HCT116 (cell line): ENCODE measurements at regions not wholly inside any gene's neighbourhood (a gene's known extent, or its start where the extent isn't known, plus 50 kb on each side); places are given as distances from the start of the nearest gene placed in this dataset.

Experiments
- EGR1 ChIP-seq: IDR thresholded peaks from 2 replicates; pipeline ENCODE4 v1.6.1; 2012; ENCODE audit warnings: low read depth
- EZH2 ChIP-seq: fragments of 200-600 bp; sonication (generic); IDR thresholded peaks from 2 replicates; pipeline ENCODE4 v1.6.1; 2017; ENCODE audit warnings: antibody characterized with exemption, mixed run types
- POLR2A ChIP-seq: IDR thresholded peaks from 2 replicates; pipeline ENCODE4 v1.7.0; 2011; ENCODE audit warnings: borderline replicate concordance; ENCODE audit not compliant: insufficient read depth, insufficient read length; ENCODE audit errors: extremely low read depth
- POLR2AphosphoS5 ChIP-seq: IDR thresholded peaks from 2 replicates; pipeline ENCODE4 v1.6.1; 2011; ENCODE audit warnings: mild to moderate bottlenecking, low read depth, low read length, moderate library complexity
- REST ChIP-seq: IDR thresholded peaks from 2 replicates; pipeline ENCODE4 v1.6.1; 2012; ENCODE audit warnings: low read depth
- YY1 ChIP-seq: IDR thresholded peaks from 2 replicates; pipeline ENCODE4 v1.6.1; 2011; ENCODE audit warnings: low read length, low read depth, moderate library complexity, mild to moderate bottlenecking; ENCODE audit not compliant: insufficient replicate concordance; ENCODE audit errors: extremely low read depth
- ZNF274 ChIP-seq: fragments of 200-500 bp; sonication (Bioruptor generic); IDR thresholded peaks from 2 replicates; pipeline ENCODE4 v1.6.1; 2014; ENCODE audit warnings: mild to moderate bottlenecking, low read depth, low read length, inconsistent platforms
- TF ChIP-seq, protein P1 (sequence below), 3 experiments: fragments of 200-600 bp in 1 of 3; sonication (generic) in 1 of 3; IDR thresholded peaks in 2 of 3; conservative IDR thresholded peaks in 1 of 3; 2 replicates each; pipeline ENCODE4 v1.5.1; 2012 to 2017; ENCODE audit warnings: low read depth in 2 of 3, low read length in 2 of 3, antibody characterized with exemption in 1 of 3, borderline replicate concordance in 1 of 3, control low read depth in 1 of 3, mild to moderate bottlenecking in 1 of 3, mixed read lengths in 1 of 3, mixed run types in 1 of 3, moderate library complexity in 1 of 3; ENCODE audit not compliant: insufficient read depth in 1 of 3
- TF ChIP-seq, protein P2 (sequence below): IDR thresholded peaks from 2 replicates; pipeline ENCODE4 v1.6.1; 2012

DNA sequence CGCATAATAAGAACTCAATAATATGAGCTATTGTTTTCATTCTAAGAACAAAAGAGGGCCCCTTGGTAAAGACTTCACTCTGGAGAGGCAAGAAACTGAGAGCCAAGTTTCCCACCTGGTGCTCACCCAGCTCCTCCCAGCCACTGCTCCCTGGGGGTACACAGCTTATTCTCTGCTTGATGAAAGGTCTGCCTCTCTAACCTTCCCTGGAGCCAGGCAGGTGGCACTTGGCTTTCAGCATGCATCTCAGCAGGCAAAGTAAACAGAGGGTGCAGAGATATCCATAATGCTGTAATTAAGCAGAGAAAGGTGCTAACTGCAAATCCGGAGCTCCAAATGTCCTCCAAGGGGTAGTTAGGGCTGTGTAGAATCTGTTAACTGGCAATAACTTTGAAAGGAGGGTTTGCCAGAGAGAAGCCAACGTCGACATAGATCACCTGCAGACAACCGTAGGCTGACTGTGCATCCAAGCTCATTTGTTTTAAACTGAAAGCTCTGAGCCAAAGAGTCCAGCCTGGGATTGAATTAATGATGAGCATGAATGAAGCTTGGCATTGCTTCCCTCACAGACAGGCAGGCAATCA is 159.6 kb upstream of the PROK2 start:
- TF ChIP-seq, protein P1, sequence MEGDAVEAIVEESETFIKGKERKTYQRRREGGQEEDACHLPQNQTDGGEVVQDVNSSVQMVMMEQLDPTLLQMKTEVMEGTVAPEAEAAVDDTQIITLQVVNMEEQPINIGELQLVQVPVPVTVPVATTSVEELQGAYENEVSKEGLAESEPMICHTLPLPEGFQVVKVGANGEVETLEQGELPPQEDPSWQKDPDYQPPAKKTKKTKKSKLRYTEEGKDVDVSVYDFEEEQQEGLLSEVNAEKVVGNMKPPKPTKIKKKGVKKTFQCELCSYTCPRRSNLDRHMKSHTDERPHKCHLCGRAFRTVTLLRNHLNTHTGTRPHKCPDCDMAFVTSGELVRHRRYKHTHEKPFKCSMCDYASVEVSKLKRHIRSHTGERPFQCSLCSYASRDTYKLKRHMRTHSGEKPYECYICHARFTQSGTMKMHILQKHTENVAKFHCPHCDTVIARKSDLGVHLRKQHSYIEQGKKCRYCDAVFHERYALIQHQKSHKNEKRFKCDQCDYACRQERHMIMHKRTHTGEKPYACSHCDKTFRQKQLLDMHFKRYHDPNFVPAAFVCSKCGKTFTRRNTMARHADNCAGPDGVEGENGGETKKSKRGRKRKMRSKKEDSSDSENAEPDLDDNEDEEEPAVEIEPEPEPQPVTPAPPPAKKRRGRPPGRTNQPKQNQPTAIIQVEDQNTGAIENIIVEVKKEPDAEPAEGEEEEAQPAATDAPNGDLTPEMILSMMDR (IDR thresholded peaks at IDR 0.05 in 2 of 3, conservative IDR thresholded peaks at IDR 0.05 in 1 of 3; ENCODE audit: borderline replicate concordance in 1 of 3, insufficient read depth in 1 of 3, low read depth in 2 of 3, low read length in 2 of 3), result no peak
- TF ChIP-seq ZNF274 (no peak), EZH2 (no peak), EGR1 (no peak), REST (no peak), POLR2AphosphoS5 (no peak), YY1 (no peak), POLR2A (no peak)
- TF ChIP-seq, protein P2, sequence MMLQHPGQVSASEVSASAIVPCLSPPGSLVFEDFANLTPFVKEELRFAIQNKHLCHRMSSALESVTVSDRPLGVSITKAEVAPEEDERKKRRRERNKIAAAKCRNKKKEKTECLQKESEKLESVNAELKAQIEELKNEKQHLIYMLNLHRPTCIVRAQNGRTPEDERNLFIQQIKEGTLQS, result no peak
